ENCODE measurements at regions not wholly inside any gene's neighbourhood (a gene's known extent, or its start where the extent isn't known, plus 50 kb on each side); places are given as distances from the start of the nearest gene placed in this dataset.
"Not testable (repeated sequence)": the region's sequence is repeated elsewhere in the genome, so short reads cannot be mapped to it uniquely, and the experiment has no call there.

DNA sequence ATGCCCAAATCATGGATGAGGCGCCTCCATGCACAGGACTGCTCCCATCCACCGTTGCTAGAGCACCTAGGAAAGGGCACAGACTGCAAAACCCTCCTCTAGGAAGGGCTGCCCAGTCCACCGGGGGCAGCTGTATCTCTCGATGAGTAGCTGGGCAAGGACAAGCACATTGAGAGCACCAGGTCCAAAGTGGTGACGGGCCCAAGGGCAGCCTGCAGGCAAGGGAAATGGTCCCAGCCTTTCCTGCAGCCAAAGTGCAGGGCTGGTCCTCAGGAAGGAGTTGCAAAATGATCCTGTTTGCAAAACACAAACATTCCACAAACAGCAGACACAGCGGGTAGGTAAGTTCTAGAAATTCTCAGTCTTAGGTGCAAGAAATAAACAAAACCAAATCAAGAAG lies 158.8 kb downstream of the IGLL1 start:
- TF ChIP-seq, protein P1, sequence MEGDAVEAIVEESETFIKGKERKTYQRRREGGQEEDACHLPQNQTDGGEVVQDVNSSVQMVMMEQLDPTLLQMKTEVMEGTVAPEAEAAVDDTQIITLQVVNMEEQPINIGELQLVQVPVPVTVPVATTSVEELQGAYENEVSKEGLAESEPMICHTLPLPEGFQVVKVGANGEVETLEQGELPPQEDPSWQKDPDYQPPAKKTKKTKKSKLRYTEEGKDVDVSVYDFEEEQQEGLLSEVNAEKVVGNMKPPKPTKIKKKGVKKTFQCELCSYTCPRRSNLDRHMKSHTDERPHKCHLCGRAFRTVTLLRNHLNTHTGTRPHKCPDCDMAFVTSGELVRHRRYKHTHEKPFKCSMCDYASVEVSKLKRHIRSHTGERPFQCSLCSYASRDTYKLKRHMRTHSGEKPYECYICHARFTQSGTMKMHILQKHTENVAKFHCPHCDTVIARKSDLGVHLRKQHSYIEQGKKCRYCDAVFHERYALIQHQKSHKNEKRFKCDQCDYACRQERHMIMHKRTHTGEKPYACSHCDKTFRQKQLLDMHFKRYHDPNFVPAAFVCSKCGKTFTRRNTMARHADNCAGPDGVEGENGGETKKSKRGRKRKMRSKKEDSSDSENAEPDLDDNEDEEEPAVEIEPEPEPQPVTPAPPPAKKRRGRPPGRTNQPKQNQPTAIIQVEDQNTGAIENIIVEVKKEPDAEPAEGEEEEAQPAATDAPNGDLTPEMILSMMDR (IDR thresholded peaks at IDR 0.05) = not testable (repeated sequence)
- not testable (repeated sequence) for TF ChIP-seq ZFX (IDR thresholded peaks at IDR 0.05; ENCODE audit: borderline replicate concordance)
